GM23338 (cell line): ENCODE measurements at regions not wholly inside any gene's neighbourhood (a gene's known extent, or its start where the extent isn't known, plus 50 kb on each side); places are given as distances from the start of the nearest gene placed in this dataset.

Experiments used
- ATAC-seq: fragments of 200-7000 bp; cut with Tn5 transposase; 3 replicates; pipeline ENCODE4 v1.9.1; 2020
- DNase-seq: peaks from one replicate; pipeline ENCODE4 v3.0.0-alpha.2; 2015; ENCODE audit warnings: low spot score
- H2AFZ ChIP-seq: fragments of 200-600 bp; sonication (generic); 2 replicates; pipeline ENCODE4 v1.8.0; 2016; ENCODE audit warnings: antibody characterized with exemption, mild to moderate bottlenecking, moderate library complexity
- H3F3A ChIP-seq: fragments of 200-600 bp; sonication (generic); replicated peaks from 2 replicates; pipeline ENCODE4 v1.8.0; 2017; ENCODE audit warnings: antibody characterized with exemption, mixed run types, low read depth
- H3K27ac ChIP-seq: fragments of 200-600 bp; sonication (generic); 2 replicates; pipeline ENCODE4 v1.6.1; 2016; ENCODE audit warnings: low read depth
- H3K27me3 ChIP-seq: fragments of 200-600 bp; sonication (generic); 2 replicates; pipeline ENCODE4 v1.8.0; 2016; ENCODE audit warnings: mild to moderate bottlenecking, mixed run types, moderate library complexity; ENCODE audit not compliant: insufficient read depth
- H3K36me3 ChIP-seq: fragments of 200-600 bp; sonication (generic); 2 replicates; pipeline ENCODE4 v1.8.0; 2016; ENCODE audit warnings: mild to moderate bottlenecking; ENCODE audit not compliant: insufficient read depth
- H3K4me1 ChIP-seq: fragments of 200-600 bp; sonication (generic); 2 replicates; pipeline ENCODE4 v1.8.0; 2016; ENCODE audit warnings: mild to moderate bottlenecking, moderate library complexity; ENCODE audit not compliant: insufficient read depth
- H3K4me2 ChIP-seq: fragments of 200-600 bp; sonication (generic); 2 replicates; pipeline ENCODE4 v1.7.1; 2017; ENCODE audit warnings: mixed run types
- H3K4me3 ChIP-seq: fragments of 200-600 bp; sonication (generic); 2 replicates; pipeline ENCODE4 v1.6.1; 2016; ENCODE audit warnings: mixed run types
- H3K79me2 ChIP-seq: fragments of 200-600 bp; sonication (generic); replicated peaks from 2 replicates; pipeline ENCODE4 v1.8.0; 2017; ENCODE audit warnings: mild to moderate bottlenecking; ENCODE audit not compliant: insufficient read depth
- H3K9me2 ChIP-seq: fragments of 200-600 bp; sonication (generic); 2 replicates; pipeline ENCODE4 v1.8.0; 2017; ENCODE audit not compliant: insufficient read depth
- H4K20me1 ChIP-seq: fragments of 200-600 bp; sonication (generic); replicated peaks from 2 replicates; pipeline ENCODE4 v1.8.0; 2017; ENCODE audit warnings: mild to moderate bottlenecking; ENCODE audit not compliant: insufficient read depth
- H3K27ac Mint-ChIP-seq: 2 replicates; pipeline ENCODE4 v1.8.0; 2020; ENCODE audit warnings: inconsistent platforms, mild to moderate bottlenecking, moderate library complexity, mixed read lengths
- H3K27me3 Mint-ChIP-seq: 3 replicates; pipeline ENCODE4 v1.8.0; 2022; ENCODE audit warnings: low read depth, mild to moderate bottlenecking, moderate library complexity, mixed read lengths, inconsistent platforms; ENCODE audit not compliant: insufficient read depth, poor library complexity
- H3K36me3 Mint-ChIP-seq: 3 replicates; pipeline ENCODE4 v1.8.0; 2021; ENCODE audit warnings: low read depth, mild to moderate bottlenecking, inconsistent platforms, moderate library complexity, mixed read lengths
- H3K4me1 Mint-ChIP-seq: 3 replicates; pipeline ENCODE4 v1.8.0; 2020; ENCODE audit warnings: mild to moderate bottlenecking, inconsistent platforms, mixed read lengths
- H3K4me3 Mint-ChIP-seq: 3 replicates; pipeline ENCODE4 v1.8.0; 2021; ENCODE audit warnings: moderate library complexity, mild to moderate bottlenecking, inconsistent platforms, mixed read lengths
- H3K9me3 Mint-ChIP-seq: 3 replicates; pipeline ENCODE4 v1.8.0; 2020; ENCODE audit warnings: moderate library complexity, mild to moderate bottlenecking, inconsistent platforms, mixed read lengths
- CREB1 ChIP-seq: fragments of 250-450 bp; sonication (Bioruptor Pico); IDR thresholded peaks from 2 replicates; pipeline ENCODE4 v1.5.0; 2020; ENCODE audit warnings: low read depth, mild to moderate bottlenecking, moderate library complexity
- CTCF ChIP-seq, 2 experiments: fragments of 200-600 bp in 1 of 2; sonication (generic) in 1 of 2; conservative IDR thresholded peaks; 2 replicates each; pipeline versions ENCODE4 v1.5.1 to v1.6.1; 2016 to 2017; ENCODE audit warnings: antibody characterized with exemption in 2 of 2, low read depth in 2 of 2, mild to moderate bottlenecking in 2 of 2, moderate library complexity in 1 of 2
- ETS1 ChIP-seq: IDR thresholded peaks from 2 replicates; pipeline ENCODE4 v1.6.1; 2016; ENCODE audit warnings: antibody characterized with exemption
- EZH2 ChIP-seq: fragments of 200-600 bp; sonication (generic); IDR thresholded peaks from one replicate; pipeline ENCODE4 v1.8.0; 2017; ENCODE audit warnings: antibody characterized with exemption, mild to moderate bottlenecking, low read depth; ENCODE audit not compliant: unreplicated experiment
- EZH2phosphoT487 ChIP-seq: fragments of 200-600 bp; sonication (generic); IDR thresholded peaks from one replicate; pipeline ENCODE4 v1.8.1; 2018; ENCODE audit warnings: antibody characterized with exemption; ENCODE audit not compliant: unreplicated experiment
- NANOG ChIP-seq: IDR thresholded peaks from 2 replicates; pipeline ENCODE4 v1.6.1; 2016; ENCODE audit warnings: antibody characterized with exemption, borderline replicate concordance
- POLR2AphosphoS5 ChIP-seq: IDR thresholded peaks from 2 replicates; pipeline ENCODE4 v1.6.1; 2016; ENCODE audit warnings: antibody characterized with exemption, low read depth
- STAT1 ChIP-seq: IDR thresholded peaks from one replicate; pipeline ENCODE4 v1.6.1; 2016; ENCODE audit warnings: antibody characterized with exemption; ENCODE audit not compliant: unreplicated experiment
- ZNF331 ChIP-seq: fragments of 250-450 bp; sonication (Bioruptor Pico); IDR thresholded peaks from 2 replicates; pipeline ENCODE4 v1.5.0; 2020; ENCODE audit warnings: low read depth, mild to moderate bottlenecking, moderate library complexity
- ZNF462 ChIP-seq: fragments of 250-450 bp; sonication (Bioruptor Pico); IDR thresholded peaks from 2 replicates; pipeline ENCODE4 v1.5.0; 2020; ENCODE audit warnings: mild to moderate bottlenecking, moderate library complexity

GRCh38 chr3:113125951-113126350 lies 85.4 kb upstream of the BOC start (continued):
- TF ChIP-seq ZNF462 (CRISPR knock-in tag) (no peak), ZNF331 (CRISPR knock-in tag) (no peak)

GRCh38 chr3:113128386-113129015 lies 82.9 kb upstream of the BOC start:
- DNase-seq (no peak), ATAC-seq (no peak)
- no peaks in the 10 kb centered on the region for H3K36me3 ChIP-seq
- Mint-ChIP-seq H3K9me3 (no peaks in the 10 kb centered on the region), H3K4me1 (no peaks in the 10 kb centered on the region), H3K27me3 (peaks cover 10% of the 10 kb centered on the region), H3K36me3 (no peaks in the 10 kb centered on the region), H3K27ac (no peak overlapping the region), H3K4me3 (no peak overlapping the region)
- H4K20me1 ChIP-seq: no peaks in the 10 kb centered on the region
- H3K27ac ChIP-seq: no peak overlapping the region
- no peaks in the 10 kb centered on the region for H3K27me3 ChIP-seq
- H2AFZ ChIP-seq: no peak overlapping the region
- H3K4me2 ChIP-seq: no peak overlapping the region
- no peaks in the 10 kb centered on the region for H3K4me1 ChIP-seq
- no peaks in the 10 kb centered on the region; the same call in 1 of the 2 replicates for H3K9me2 ChIP-seq
- no peak overlapping the region for H3K4me3 ChIP-seq
- no peaks in the 10 kb centered on the region for H3F3A ChIP-seq
- H3K79me2 ChIP-seq: no peaks in the 10 kb centered on the region
- TF ChIP-seq POLR2AphosphoS5: no peak
- no peak for TF ChIP-seq STAT1
- TF ChIP-seq CREB1 (CRISPR knock-in tag): no peak
- no peak for TF ChIP-seq CTCF (conservative IDR thresholded peaks at IDR 0.05; ENCODE audit: low read depth in 2 of 2)
- no peak for TF ChIP-seq NANOG
- no peak for TF ChIP-seq ETS1
- no peak for TF ChIP-seq EZH2phosphoT487
- no peak for TF ChIP-seq EZH2
